HepG2 (cell line): ENCODE measurements at regions not wholly inside any gene's neighbourhood (a gene's known extent, or its start where the extent isn't known, plus 50 kb on each side); places are given as distances from the start of the nearest gene placed in this dataset.

Source experiments
- ATAC-seq: fragments of 200-7000 bp; cut with Tn5 transposase; 3 replicates; pipeline ENCODE4 v1.9.1; 2020; ENCODE audit warnings: mild to moderate bottlenecking, moderate library complexity
- BruUV-seq: library from RNA; stranded (reverse); fragments of 400-500 nt; replicated peaks from 2 replicates; lab custom pipeline; 2021; lab: Mats Ljungman, UMichigan
- CTCF ChIA-PET: fragments of 300-600 bp; formaldehyde crosslinking; extraction: SDS; loops from one replicate; lab custom pipeline; 2021; ENCODE audit warnings: low total read pairs, inconsistent platforms, low intra/inter-chr PET ratio; lab: Yijun Ruan, JAX
- POLR2A ChIA-PET: fragments of 350-600 bp; sonication (Branson Sonifier 250); formaldehyde crosslinking; loops from one replicate; lab custom pipeline; 2020; ENCODE audit warnings: antibody characterized with exemption, inconsistent platforms; lab: Yijun Ruan, JAX
- DNase-seq: peaks from one replicate; pipeline ENCODE4 v3.0.0-alpha.2; 2015; ENCODE audit warnings: low spot score
- FAIRE-seq: peaks from 3 replicates; lab custom pipeline; 2011; peaks lifted over from hg19 to GRCh38; lab: Jason Lieb, UNC
- H2AFZ ChIP-seq: one replicate; pipeline ENCODE4 v1.6.1; 2011; ENCODE audit warnings: low read length, inconsistent platforms
- H3K27ac ChIP-seq: fragments of 300-600 bp; 3 replicates; pipeline ENCODE4 v1.8.0; 2011; ENCODE audit warnings: mixed run types, mild to moderate bottlenecking, mixed read lengths, low read length, inconsistent platforms; ENCODE audit not compliant: insufficient read depth; ENCODE audit errors: extremely low read length
- H3K27me3 ChIP-seq, 2 experiments: fragments of 200-600 bp in 1 of 2; 2 replicates in 1 of 2; 3 replicates in 1 of 2; pipeline versions ENCODE4 v1.6.0 to v1.8.0; 2011; ENCODE audit warnings: low read length in 2 of 2, mild to moderate bottlenecking in 2 of 2, moderate library complexity in 2 of 2, inconsistent platforms in 1 of 2; ENCODE audit not compliant: insufficient read depth in 2 of 2, control insufficient read depth in 1 of 2
- H3K36me3 ChIP-seq, 2 experiments: fragments of 200-600 bp in 1 of 2; replicated peaks in 1 of 2; 2 replicates in 1 of 2; 3 replicates in 1 of 2; pipeline versions ENCODE4 v1.5.1 to v1.8.0; 2011; ENCODE audit warnings: low read length in 2 of 2, inconsistent platforms in 1 of 2; ENCODE audit not compliant: insufficient read depth in 2 of 2, control insufficient read depth in 1 of 2
- H3K4me1 ChIP-seq: 2 replicates; pipeline ENCODE4 v1.5.1; 2012; ENCODE audit warnings: low read length, inconsistent platforms; ENCODE audit not compliant: insufficient read depth
- H3K4me2 ChIP-seq: 2 replicates; pipeline ENCODE4 v1.6.0; 2011; ENCODE audit warnings: low read depth, low read length, inconsistent platforms
- H3K4me3 ChIP-seq, 3 experiments: fragments of 200-600 bp in 1 of 3; sonication (generic), shearing (Covaris generic) in 1 of 3; replicated peaks in 1 of 3; 2 replicates each; pipeline ENCODE4 v1.5.1; 2011 to 2016; ENCODE audit warnings: low read length in 3 of 3, inconsistent platforms in 2 of 3, low read depth in 2 of 3, mild to moderate bottlenecking in 2 of 3, control low read depth in 1 of 3, mixed read lengths in 1 of 3; ENCODE audit not compliant: insufficient read depth in 1 of 3
- H3K79me2 ChIP-seq: one replicate; pipeline ENCODE4 v1.6.1; 2011; ENCODE audit warnings: low read length, inconsistent platforms; ENCODE audit not compliant: insufficient read depth
- H3K9ac ChIP-seq: 2 replicates; pipeline ENCODE4 v1.6.0; 2011; ENCODE audit warnings: mild to moderate bottlenecking, low read depth, low read length, inconsistent platforms; ENCODE audit not compliant: insufficient read depth
- H3K9me3 ChIP-seq: 2 replicates; pipeline ENCODE4 v1.5.1; 2012; ENCODE audit warnings: mild to moderate bottlenecking, low read length
- H4K20me1 ChIP-seq: 2 replicates; pipeline ENCODE4 v1.6.0; 2011; ENCODE audit warnings: inconsistent platforms, mild to moderate bottlenecking, low read length, moderate library complexity; ENCODE audit not compliant: insufficient read depth
- ADNP ChIP-seq: sonication (generic); formaldehyde crosslinking; IDR thresholded peaks from 2 replicates; pipeline ENCODE4 v1.4.0; 2020; ENCODE audit warnings: missing genetic modification reagents
- GLI4 ChIP-seq: sonication (generic); formaldehyde crosslinking; IDR thresholded peaks from 2 replicates; pipeline ENCODE4 v1.5.1; 2020; ENCODE audit warnings: missing genetic modification reagents, mild to moderate bottlenecking, moderate library complexity, borderline replicate concordance
- HNRNPL ChIP-seq: fragments of 200-400 bp; formaldehyde crosslinking; IDR thresholded peaks from 2 replicates; pipeline ENCODE4 v1.6.1; 2017; ENCODE audit warnings: mild to moderate bottlenecking, low read depth, low read length
- KLF11 ChIP-seq: IDR thresholded peaks from 2 replicates; pipeline ENCODE4 v1.6.1; 2016; ENCODE audit warnings: missing compliant biosample characterization
- LRRFIP1 ChIP-seq: sonication (generic); formaldehyde crosslinking; conservative IDR thresholded peaks from 2 replicates; pipeline ENCODE4 v1.4.0; 2020; ENCODE audit warnings: missing genetic modification reagents
- NR1H2 ChIP-seq: sonication (generic); formaldehyde crosslinking; IDR thresholded peaks from 2 replicates; pipeline ENCODE4 v1.8.1; 2022; ENCODE audit warnings: low read depth, missing genetic modification reagents, borderline replicate concordance
- RNF2 ChIP-seq: fragments of 450-650 bp; conservative IDR thresholded peaks from 2 replicates; pipeline ENCODE4 v1.6.1; 2016; ENCODE audit warnings: low read depth
- RXRB ChIP-seq: IDR thresholded peaks from 2 replicates; pipeline ENCODE4 v1.6.1; 2016; ENCODE audit warnings: borderline replicate concordance, missing genetic modification reagents, missing compliant biosample characterization
- SCMH1 ChIP-seq: sonication (generic); formaldehyde crosslinking; IDR thresholded peaks from 2 replicates; pipeline ENCODE4 v1.9.0; 2021; ENCODE audit warnings: missing genetic modification reagents, mild to moderate bottlenecking, borderline replicate concordance
- SMAD3 ChIP-seq: sonication (generic); formaldehyde crosslinking; IDR thresholded peaks from 2 replicates; pipeline ENCODE4 v1.4.0; 2020; ENCODE audit warnings: missing genetic modification reagents
- SP4 ChIP-seq: sonication (generic); formaldehyde crosslinking; IDR thresholded peaks from 2 replicates; pipeline ENCODE4 v1.8.1; 2023; ENCODE audit warnings: mild to moderate bottlenecking, missing genetic modification reagents
- STAT5B ChIP-seq: sonication (generic); formaldehyde crosslinking; IDR thresholded peaks from 2 replicates; pipeline ENCODE4 v1.4.0; 2020; ENCODE audit warnings: missing genetic modification reagents
- TOE1 ChIP-seq: sonication (generic); formaldehyde crosslinking; IDR thresholded peaks from 2 replicates; pipeline ENCODE4 v1.4.0; 2020; ENCODE audit warnings: mild to moderate bottlenecking, missing genetic modification reagents
- ZFY ChIP-seq: sonication (generic); formaldehyde crosslinking; IDR thresholded peaks from 2 replicates; pipeline ENCODE4 v1.4.0; 2020; ENCODE audit warnings: missing genetic modification reagents
- ZNF207 ChIP-seq: fragments of 450-650 bp; IDR thresholded peaks from 2 replicates; pipeline ENCODE4 v1.6.1; 2016; ENCODE audit warnings: antibody characterized with exemption, borderline replicate concordance
- ZNF280B ChIP-seq: sonication (generic); formaldehyde crosslinking; IDR thresholded peaks from 2 replicates; pipeline ENCODE4 v1.5.0; 2020; ENCODE audit warnings: missing genetic modification reagents, mild to moderate bottlenecking, borderline replicate concordance
- ZNF703 ChIP-seq: sonication (generic); formaldehyde crosslinking; IDR thresholded peaks from 2 replicates; pipeline ENCODE4 v1.5.1; 2020; ENCODE audit warnings: missing genetic modification reagents, mild to moderate bottlenecking, moderate library complexity, borderline replicate concordance
- WGBS: methylation state at CpG from one replicate; pipeline ENCODE4 v1.1.6; 2017; ENCODE audit warnings: low lambda C conversion rate; 5-methylcytosine and 5-hydroxymethylcytosine counted together
- in situ Hi-C: cut with HindIII; loops from 2 replicates; pipeline ENCODE4 v1.10.0; 2017; ENCODE audit warnings: low pct_unique_long_range_greater_than_20kb; ENCODE audit not compliant: extremely low pct_ligation_motif_present
- intact Hi-C: fragments of 100-400 bp; cut with micrococcal nuclease; formaldehyde crosslinking; loops from one replicate; pipeline ENCODE4 v1.10.0; 2022; ENCODE audit not compliant: unreplicated experiment

GRCh38 chr4:175374459-175374858, 437.6 kb downstream of the GPM6A start:
- BruUV-seq: no TSS peak
- Histone ChIP-seq H3K9ac (no peak overlapping the region), H3K9me3 (peaks cover 24% of the 10 kb centered on the region; the same call in 1 of the 2 replicates), H3K79me2 (no peaks in the 10 kb centered on the region), H3K4me2 (no peak overlapping the region), H3K4me3 (no peak overlapping the region), H4K20me1 (no peaks in the 10 kb centered on the region), H3K27me3 (no peaks in the 10 kb centered on the region; a peak in 1 of 5 replicates), H3K36me3 (no peaks in the 10 kb centered on the region), H3K4me1 (no peaks in the 10 kb centered on the region), H2AFZ (no peak overlapping the region), H3K27ac (no peak overlapping the region)
- WGBS: 1% methylated on average over 3 of the region's 3 CpGs
- in situ Hi-C loops: no loop called here
- FAIRE-seq (no peak), ATAC-seq (no peak), DNase-seq (no peak)
- no peak for TF ChIP-seq SCMH1 (CRISPR knock-in tag)
- no peak for TF ChIP-seq ZNF207
- no peak for TF ChIP-seq STAT5B (CRISPR knock-in tag)
- no peak for TF ChIP-seq GLI4 (CRISPR knock-in tag)
- TF ChIP-seq HNRNPL: no peak
- POLR2A ChIA-PET: no interaction called here
- CTCF ChIA-PET: no interaction called here
- intact Hi-C loops: no loop called here

GRCh38 chr4:175376287-175376977, 435.6 kb downstream of the GPM6A start:
- Histone ChIP-seq H3K4me3 (no peak overlapping the region), H3K27me3 (no peaks in the 10 kb centered on the region), H3K4me2 (no peak overlapping the region), H3K4me1 (no peaks in the 10 kb centered on the region), H3K79me2 (no peaks in the 10 kb centered on the region), H3K36me3 (no peaks in the 10 kb centered on the region), H3K9me3 (peaks cover 24% of the 10 kb centered on the region; the same call in 1 of the 2 replicates), H3K9ac (no peak overlapping the region), H3K27ac (no peak overlapping the region), H4K20me1 (no peaks in the 10 kb centered on the region), H2AFZ (no peak overlapping the region)
- no TSS peak for BruUV-seq
- no peak for DNase-seq
- in situ Hi-C loops (no loop called here), intact Hi-C loops (no loop called here)
- ChIA-PET CTCF (no interaction called here), POLR2A (no interaction called here)
- no peak for ATAC-seq
- 15% methylated on average over 7 of the region's 8 CpGs for WGBS
- FAIRE-seq: no peak
- TF ChIP-seq SMAD3: no peak
- no peak for TF ChIP-seq RNF2
- no peak for TF ChIP-seq RXRB (CRISPR knock-in tag)
- TF ChIP-seq ZFY (CRISPR knock-in tag): no peak
- no peak for TF ChIP-seq TOE1 (CRISPR knock-in tag)
- no peak for TF ChIP-seq ZNF703
- no peak for TF ChIP-seq ADNP
- no peak for TF ChIP-seq KLF11 (CRISPR knock-in tag)
- no peak for TF ChIP-seq ZNF280B
- TF ChIP-seq LRRFIP1 (CRISPR knock-in tag): no peak
- TF ChIP-seq SP4 (CRISPR knock-in tag): no peak
- TF ChIP-seq NR1H2 (CRISPR knock-in tag): no peak
